ENCODE measurements at regions not wholly inside any gene's neighbourhood (a gene's known extent, or its start where the extent isn't known, plus 50 kb on each side); places are given as distances from the start of the nearest gene placed in this dataset.

DNA sequence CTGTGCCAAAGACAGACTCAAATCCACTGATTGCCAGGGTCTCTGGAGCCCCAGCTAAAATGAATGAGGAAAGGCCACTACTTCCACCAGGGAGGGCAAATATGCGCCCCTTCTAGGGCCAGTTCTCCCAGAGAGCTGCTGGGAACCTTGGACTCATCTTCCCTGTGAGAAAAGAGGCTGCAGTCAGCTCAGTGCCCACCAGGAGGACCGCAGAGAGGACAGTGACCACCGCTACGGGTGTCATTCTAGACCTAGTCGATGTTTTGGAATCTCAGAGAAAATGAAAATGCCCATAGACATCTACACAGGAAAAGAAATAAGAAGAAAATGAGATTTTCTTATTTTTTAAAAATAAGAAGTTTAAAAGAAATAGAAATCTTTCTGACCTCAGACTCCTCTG is 235.1 kb downstream of the UQCRFS1 start:
- no peak overlapping the region for H3K27ac ChIP-seq
- no peak for DNase-seq (ENCODE audit: low spot score)
- no peak for TF ChIP-seq CTCF (IDR thresholded peaks at IDR 0.05)
- no peak overlapping the region for H3K4me3 ChIP-seq

DNA sequence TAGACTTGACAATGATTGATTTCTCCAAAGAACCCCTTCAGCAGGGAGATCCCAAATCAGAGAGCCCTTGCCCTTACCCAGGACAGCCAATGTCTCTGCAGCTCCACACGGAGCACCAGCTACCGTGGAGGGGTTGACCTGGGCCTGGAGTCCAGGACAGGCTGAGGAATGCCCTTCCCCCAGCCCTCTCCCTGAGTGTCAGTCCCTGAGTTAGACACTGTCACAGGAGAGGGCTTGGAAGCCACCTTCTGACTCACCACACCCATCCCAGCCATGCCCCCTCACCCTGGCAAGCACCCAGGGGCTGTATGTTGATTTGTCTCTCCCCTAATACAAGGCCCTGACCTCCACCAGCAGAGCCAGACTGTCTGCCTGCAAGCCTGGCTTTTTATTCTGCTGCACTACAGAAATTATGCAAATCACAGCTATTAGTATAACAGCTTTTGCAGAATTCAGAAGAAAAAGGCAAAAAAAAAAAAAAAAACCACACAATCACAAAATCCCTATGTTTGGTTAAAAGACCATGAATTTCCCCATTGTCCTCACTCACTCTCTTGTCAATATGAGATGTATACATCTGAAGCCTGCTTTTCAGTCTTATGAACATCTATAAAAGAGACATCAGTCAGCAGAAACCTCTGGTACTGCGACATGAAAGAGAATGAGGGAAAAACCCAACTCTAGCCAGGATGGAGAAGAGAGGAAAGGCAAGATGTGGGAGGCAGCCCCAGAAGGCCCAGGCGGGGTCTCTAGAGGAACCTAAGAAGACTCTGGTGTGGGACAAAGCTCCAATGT is 240.7 kb downstream of the UQCRFS1 start:
- Histone ChIP-seq H3K4me3 (no peak overlapping the region), H3K27ac (no peak overlapping the region)
- DNase-seq (ENCODE audit: low spot score), result no peak
- TF ChIP-seq CTCF (IDR thresholded peaks at IDR 0.05), result no peak

DNA sequence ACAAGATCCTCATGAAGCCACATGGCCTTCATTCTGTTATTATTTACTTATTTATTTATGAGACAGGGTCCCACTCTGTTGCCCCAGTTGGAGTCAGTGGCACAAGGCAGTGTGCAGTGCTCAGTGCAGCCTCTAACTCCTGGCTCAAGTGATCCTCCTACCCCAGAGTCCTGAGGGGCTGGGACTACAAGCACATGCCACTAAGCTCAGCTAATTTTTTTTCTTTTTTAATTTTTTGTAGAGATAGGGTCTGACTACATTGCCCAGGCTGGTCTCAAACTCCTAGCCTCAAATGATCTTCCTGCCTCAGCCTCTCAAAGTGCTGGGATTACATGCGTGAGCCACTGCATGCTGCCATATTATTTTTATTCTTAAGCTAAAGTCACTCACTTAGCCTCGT is 241.4 kb downstream of the UQCRFS1 start:
- no peak for DNase-seq (ENCODE audit: low spot score)
- Histone ChIP-seq H3K27ac (no peak overlapping the region), H3K4me3 (no peak overlapping the region)
- TF ChIP-seq CTCF (IDR thresholded peaks at IDR 0.05), result no peak

DNA sequence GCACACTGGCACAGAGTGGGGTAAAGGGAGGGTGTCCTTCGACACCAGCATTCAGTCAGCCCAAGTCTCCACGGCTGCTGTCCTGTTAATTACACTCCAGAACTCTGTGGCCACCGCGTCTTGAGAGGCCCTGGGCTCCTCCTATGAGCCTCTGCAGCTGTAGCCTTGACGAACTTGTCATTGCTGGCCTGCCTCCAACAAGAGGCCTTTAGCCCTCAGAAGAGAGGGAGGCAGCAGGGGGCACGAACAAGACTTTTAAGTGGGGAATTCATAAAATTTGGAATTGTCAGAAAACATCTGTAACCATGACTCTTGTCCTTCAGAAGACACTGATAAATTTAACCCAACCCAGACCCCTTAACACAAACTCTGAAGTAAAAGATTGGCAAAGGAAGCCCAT is 241.9 kb downstream of the UQCRFS1 start:
- H3K27ac ChIP-seq, result no peak overlapping the region

GRCh38 chr19:28968721-28969120 is 244.2 kb downstream of the UQCRFS1 start:
- no peak overlapping the region for H3K27ac ChIP-seq
- no peak overlapping the region for H3K4me3 ChIP-seq
- DNase-seq (ENCODE audit: low spot score), result no peak
- TF ChIP-seq CTCF (IDR thresholded peaks at IDR 0.05), result no peak

More for the DNA sequence above, 241.9 kb downstream of the UQCRFS1 start:
- DNase-seq (ENCODE audit: low spot score), result no peak
- no peak overlapping the region for H3K4me3 ChIP-seq
- TF ChIP-seq CTCF (IDR thresholded peaks at IDR 0.05), result no peak

- Histone ChIP-seq H3K27ac (no peak overlapping the region), H3K4me3 (no peak overlapping the region)
- no peak for TF ChIP-seq CTCF (IDR thresholded peaks at IDR 0.05)
- DNase-seq (ENCODE audit: low spot score), result peak; percentile 21
Measured at GRCh38 chr19:28966737-28967399, 246.1 kb downstream of the UQCRFS1 start.

GRCh38 chr19:28964500-28964899 is 248.5 kb downstream of the UQCRFS1 start:
- TF ChIP-seq CTCF (IDR thresholded peaks at IDR 0.05), result no peak
- no peak for DNase-seq (ENCODE audit: low spot score)
- H3K4me3 ChIP-seq, result no peak overlapping the region
- H3K27ac ChIP-seq, result no peak overlapping the region

Measured in coronary artery (tissue), 2 donors.